CD1c-positive myeloid dendritic cell (primary cell): ENCODE measurements at regions not wholly inside any gene's neighbourhood (a gene's known extent, or its start where the extent isn't known, plus 50 kb on each side); places are given as distances from the start of the nearest gene placed in this dataset.
"Not testable (repeated sequence)": the region's sequence is repeated elsewhere in the genome, so short reads cannot be mapped to it uniquely, and the experiment has no call there.

Experiments
- DNase-seq: peaks from one replicate; pipeline ENCODE4 v3.0.0-alpha.2; 2016; ENCODE audit errors: extremely low spot score

- no peak for DNase-seq
Observed at GRCh38 chr16:65771707-65772106, 594.8 kb upstream of the CDH5 start.

GRCh38 chr16:65770752-65771151 is 595.7 kb upstream of the CDH5 start:
- no peak for DNase-seq

GRCh38 chr16:65769776-65770438 is 596.6 kb upstream of the CDH5 start:
- no peak for DNase-seq

- DNase-seq: no peak
Observed at GRCh38 chr16:65769055-65769465, 597.4 kb upstream of the CDH5 start.

- no peak for DNase-seq
Observed at GRCh38 chr16:65767125-65767524, 599.4 kb upstream of the CDH5 start.

- DNase-seq: no peak
Observed at GRCh38 chr16:65763640-65764305, 602.7 kb upstream of the CDH5 start.

GRCh38 chr16:65760874-65761273 is 605.6 kb upstream of the CDH5 start:
- no peak for DNase-seq

GRCh38 chr16:65758620-65759019 is 607.9 kb upstream of the CDH5 start:
- DNase-seq: no peak

GRCh38 chr16:65757064-65757463 is 609.4 kb upstream of the CDH5 start:
- DNase-seq: no peak

- DNase-seq: no peak
Observed at GRCh38 chr16:65756163-65756562, 610.3 kb upstream of the CDH5 start.

- DNase-seq: no peak
Observed at GRCh38 chr16:65754820-65755691, 611.4 kb upstream of the CDH5 start.

GRCh38 chr16:65752522-65752844 is 614.0 kb upstream of the CDH5 start:
- no peak for DNase-seq

- no peak for DNase-seq
Observed at GRCh38 chr16:65751622-65752521, 614.6 kb upstream of the CDH5 start.

GRCh38 chr16:65749506-65749905 is 617.0 kb upstream of the CDH5 start:
- DNase-seq: no peak

- no peak for DNase-seq
Observed at GRCh38 chr16:65746941-65747340, 619.5 kb upstream of the CDH5 start.

GRCh38 chr16:65745201-65745708 is 621.2 kb upstream of the CDH5 start:
- DNase-seq: no peak

- no peak for DNase-seq
Observed at GRCh38 chr16:65744401-65744800, 622.1 kb upstream of the CDH5 start.

GRCh38 chr16:65743558-65743957 is 621.7 kb upstream of the CDH11 start:
- peak; percentile 2 for DNase-seq

GRCh38 chr16:65740711-65741110 is 618.8 kb upstream of the CDH11 start:
- no peak for DNase-seq

GRCh38 chr16:65739518-65739917 is 617.7 kb upstream of the CDH11 start:
- peak; percentile 52 for DNase-seq

- no peak for DNase-seq
Observed at GRCh38 chr16:65737831-65738230, 616.0 kb upstream of the CDH11 start.

GRCh38 chr16:65735615-65736014 is 613.8 kb upstream of the CDH11 start:
- DNase-seq: not testable (repeated sequence)
